Testis (tissue), 2 donors: ENCODE measurements at regions not wholly inside any gene's neighbourhood (a gene's known extent, or its start where the extent isn't known, plus 50 kb on each side); places are given as distances from the start of the nearest gene placed in this dataset.
"Not testable (repeated sequence)": the region's sequence is repeated elsewhere in the genome, so short reads cannot be mapped to it uniquely, and the experiment has no call there.

ENCODE experiments used
- CTCF ChIP-seq, 3 experiments: fragments of 450-650 bp in 2 of 3; fragments of 200-600 bp in 1 of 3; sonication (generic) in 1 of 3; IDR thresholded peaks; one replicate each; pipeline ENCODE4 v1.5.1; 2016 to 2019; ENCODE audit warnings: antibody characterized with exemption in 3 of 3, mild to moderate bottlenecking in 2 of 3, moderate library complexity in 1 of 3
- POLR2A ChIP-seq: fragments of 450-650 bp; IDR thresholded peaks from one replicate; pipeline ENCODE4 v1.6.1; 2017; ENCODE audit warnings: antibody characterized with exemption, mild to moderate bottlenecking, moderate library complexity

DNA sequence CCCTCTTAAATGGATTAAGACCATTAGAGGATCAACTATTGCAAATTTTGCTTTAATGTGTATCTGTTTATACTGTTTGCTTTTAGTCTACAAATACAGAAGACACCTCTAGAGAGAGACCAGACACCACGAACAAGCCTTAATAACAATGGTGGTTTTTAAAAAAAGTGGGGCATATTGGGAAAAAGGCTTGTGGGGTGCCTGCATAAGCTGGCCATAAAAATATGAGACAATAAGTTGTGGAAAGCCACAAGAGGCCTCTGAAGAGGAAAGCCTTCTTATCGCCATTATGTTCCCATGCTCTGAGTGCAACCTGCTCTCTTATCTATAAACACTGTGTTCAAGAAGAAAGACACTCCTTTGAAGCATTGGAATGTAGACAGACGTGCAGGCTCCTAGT, 52.0 kb upstream of the PRSS16 start:
- not testable (repeated sequence) for TF ChIP-seq CTCF (IDR thresholded peaks at IDR 0.05); POLR2A
